GM21786 (cell line): ENCODE measurements at regions not wholly inside any gene's neighbourhood (a gene's known extent, or its start where the extent isn't known, plus 50 kb on each side); places are given as distances from the start of the nearest gene placed in this dataset.
A peak's percentile ranks its signal among the peaks of the same experiment; 100 is the strongest.
"Not testable (repeated sequence)": the region's sequence is repeated elsewhere in the genome, so short reads cannot be mapped to it uniquely, and the experiment has no call there.

Experiments used
- ATAC-seq: cut with Tn5 transposase; IDR thresholded peaks from one replicate; pipeline ENCODE4 v1.9.1; 2021; ENCODE audit not compliant: unreplicated experiment

DNA sequence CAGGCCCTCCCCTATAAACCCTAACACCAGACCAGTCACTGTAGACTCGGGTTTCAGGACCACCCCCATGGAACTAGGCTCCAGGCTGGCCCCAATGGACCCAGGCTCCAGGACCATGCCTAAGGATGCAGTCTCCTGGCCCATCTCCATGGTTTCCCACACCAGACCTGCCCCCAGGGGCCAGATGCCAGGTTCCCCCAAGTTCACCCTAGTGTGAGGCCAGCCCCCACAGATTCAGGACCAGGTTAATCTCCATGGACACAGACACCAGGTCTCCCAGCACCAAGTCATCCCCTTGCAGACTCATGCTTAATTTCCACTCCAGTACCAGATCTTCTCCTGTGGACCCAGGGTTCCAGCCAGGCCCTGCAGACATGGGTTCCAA lies 103.8 kb upstream of the LANCL2 start:
- no peak for ATAC-seq

DNA sequence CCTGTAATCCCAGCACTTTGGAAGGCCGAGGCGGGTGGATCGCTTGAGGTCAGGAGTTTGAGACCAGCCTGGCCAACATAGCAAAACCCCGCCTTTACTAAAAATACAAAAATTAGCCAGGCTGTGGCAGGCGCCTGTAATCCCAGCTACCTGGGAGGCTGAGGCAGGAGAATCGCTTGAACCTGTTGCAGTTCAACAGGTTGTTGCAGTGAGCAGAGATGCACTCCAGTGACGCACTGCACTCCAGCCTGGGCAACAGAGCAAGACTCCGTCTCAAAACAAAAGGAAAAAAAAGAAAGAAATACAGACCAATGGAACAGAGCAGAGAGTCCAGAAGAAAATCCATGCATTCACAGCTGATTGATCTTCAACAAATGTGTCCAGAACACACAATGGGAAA lies 99.8 kb upstream of the LANCL2 start:
- ATAC-seq, result not testable (repeated sequence)

DNA sequence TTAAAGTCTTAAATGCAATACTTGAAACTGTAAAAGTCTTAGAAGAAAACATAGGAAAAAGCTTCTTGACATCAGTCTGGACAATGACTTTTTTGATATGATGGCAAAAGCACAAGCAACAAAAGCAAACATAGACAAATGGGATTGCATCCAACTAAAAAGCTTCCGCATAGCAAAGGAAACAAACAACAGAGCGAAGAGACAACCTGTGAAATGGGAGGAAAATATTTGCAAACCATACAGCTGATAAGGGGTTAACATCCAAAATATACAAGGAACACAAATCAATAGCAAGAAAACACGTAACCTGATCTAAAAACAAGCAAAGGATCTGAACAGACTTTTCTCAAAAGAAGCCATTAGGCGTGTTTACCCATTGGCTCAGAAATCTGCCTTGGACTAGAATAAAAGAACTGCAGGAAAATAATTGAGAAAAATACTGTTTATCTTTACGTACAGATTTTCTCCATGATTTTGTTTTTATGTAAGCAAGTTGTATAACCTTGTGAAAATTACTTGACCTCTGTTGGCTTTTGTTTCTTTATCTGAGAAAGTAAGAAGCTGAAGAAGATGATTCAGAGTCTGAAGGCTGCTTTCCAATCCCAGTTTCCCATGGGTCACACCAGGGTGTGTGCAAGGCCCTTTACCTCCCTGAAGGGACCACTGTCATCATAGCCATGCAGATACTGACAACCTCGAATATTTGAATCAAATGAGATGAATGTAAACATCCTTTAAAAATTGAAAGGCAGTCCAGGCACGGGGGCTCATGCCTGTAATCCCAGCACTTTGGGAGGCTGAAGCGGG lies 99.1 kb upstream of the LANCL2 start:
- no peak for ATAC-seq

DNA sequence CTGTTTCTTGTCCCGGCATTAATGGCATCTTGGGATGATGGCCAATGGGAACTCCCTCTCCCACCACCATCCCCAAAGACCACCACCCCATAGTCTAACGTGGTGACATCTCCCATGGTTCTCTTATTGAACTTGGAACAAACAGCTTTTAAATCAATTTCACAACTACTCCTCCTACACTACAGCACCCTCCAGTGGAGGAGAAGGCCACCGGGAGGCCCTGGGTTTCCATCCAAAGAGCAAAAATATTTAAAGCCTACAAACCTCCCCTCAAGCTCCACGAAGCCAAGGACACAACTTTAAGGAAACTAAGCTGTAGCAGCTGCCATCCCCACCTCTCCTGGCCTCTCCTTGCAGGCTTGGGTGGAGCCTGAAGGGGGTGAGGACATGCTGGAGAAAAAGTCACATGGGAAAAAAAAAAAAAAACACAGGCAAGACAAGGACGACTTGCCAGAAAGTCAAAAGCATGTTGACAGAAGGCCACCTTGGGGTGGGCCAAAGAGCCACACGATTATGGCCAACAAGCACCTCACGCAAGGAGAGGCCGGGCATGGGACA lies 94.0 kb upstream of the LANCL2 start:
- no peak for ATAC-seq

DNA sequence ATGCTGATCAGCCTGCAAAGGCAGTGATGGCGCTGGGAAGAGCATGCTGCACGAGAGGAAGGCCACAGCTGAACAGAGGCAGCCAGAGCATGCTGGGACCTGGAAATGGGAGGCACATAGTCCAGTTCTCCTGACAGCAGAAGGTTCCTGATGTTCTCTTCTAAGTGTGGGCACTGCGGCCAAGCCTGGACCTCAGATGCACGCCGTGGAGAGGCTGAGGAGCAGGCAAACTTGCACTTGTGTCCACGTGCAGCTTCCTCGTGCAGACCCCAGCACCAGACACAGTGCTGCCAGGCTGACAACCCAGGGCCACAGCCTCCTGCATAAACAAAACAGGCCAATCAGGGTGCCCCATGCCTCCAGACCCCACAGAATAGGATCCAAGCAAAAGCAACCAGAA lies 93.5 kb upstream of the LANCL2 start:
- ATAC-seq, result no peak

DNA sequence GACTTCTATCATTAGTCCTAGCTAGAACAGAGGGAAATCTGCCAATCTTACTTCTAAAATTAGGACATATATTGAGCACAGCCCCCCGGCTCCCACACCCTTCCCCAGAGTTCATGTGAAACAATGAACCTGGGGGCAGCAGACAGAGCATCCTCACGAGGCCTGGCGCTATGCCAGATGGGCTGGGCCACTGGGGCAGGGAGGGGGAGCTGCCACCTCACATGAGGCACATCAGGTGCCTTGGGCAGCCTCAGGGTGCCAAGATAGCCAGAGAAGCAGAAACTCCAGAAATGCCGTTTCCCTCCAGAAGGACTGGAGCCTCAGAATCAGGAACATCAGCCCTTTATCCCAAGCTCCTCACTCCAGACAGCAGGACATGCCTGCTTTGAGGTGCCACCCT lies 92.8 kb upstream of the LANCL2 start:
- no peak for ATAC-seq

DNA sequence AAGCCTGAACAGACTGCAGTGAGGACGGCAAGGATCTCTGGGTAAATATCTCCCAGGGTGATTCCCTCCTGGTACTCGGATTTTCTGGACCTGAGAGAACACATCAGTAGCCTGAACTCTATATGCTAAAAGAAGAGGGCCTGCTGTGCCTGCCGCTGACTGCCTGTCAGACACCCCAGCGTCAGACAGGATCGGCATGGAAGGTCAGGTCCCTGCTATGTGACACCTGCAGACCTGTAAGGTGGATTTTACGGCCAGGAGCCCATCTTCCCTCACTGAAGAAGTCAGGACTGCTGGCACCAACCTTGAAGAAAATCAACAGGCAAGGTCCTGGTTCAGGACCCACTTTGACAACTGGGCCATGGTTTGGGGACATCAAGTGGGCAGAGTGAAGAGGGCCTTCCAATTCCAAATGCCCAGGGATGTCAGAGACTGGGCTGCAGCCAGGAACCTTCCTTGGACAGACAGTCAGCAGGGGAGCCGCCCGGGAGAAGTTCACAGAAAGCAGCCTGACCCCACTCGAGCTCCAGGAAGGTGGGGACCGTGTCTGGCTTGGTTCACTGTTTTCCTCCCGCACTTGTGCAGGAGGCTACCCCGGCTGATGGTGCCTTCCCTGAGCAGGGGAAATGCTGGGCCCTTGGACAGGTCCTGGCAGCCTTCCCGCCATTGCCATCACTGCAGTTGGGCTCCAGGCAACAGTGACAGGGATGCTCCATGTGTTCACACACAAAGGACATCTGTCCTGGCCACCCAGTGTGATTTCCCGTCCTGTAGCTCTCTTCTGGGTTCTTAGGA lies 91.8 kb upstream of the LANCL2 start:
- no peak for ATAC-seq

DNA sequence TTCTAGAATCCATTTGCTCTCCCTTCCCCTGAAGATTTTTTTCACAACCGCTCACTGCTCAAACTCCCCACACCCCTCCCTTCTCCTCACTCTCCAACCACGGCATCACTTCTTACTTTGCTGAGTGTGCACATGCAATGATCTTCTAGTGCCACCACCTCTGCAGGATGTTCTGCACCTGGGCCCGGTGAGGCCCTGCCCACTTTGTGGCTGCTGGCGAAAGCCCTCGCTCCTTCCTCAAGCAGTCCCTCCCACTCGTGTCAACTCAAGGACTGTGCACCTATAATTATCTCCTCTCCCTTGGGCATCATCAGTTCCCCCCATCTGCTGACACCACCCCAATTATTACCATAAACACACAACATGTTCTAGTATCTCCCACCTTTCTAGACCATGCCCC lies 91.0 kb upstream of the LANCL2 start:
- no peak for ATAC-seq

DNA sequence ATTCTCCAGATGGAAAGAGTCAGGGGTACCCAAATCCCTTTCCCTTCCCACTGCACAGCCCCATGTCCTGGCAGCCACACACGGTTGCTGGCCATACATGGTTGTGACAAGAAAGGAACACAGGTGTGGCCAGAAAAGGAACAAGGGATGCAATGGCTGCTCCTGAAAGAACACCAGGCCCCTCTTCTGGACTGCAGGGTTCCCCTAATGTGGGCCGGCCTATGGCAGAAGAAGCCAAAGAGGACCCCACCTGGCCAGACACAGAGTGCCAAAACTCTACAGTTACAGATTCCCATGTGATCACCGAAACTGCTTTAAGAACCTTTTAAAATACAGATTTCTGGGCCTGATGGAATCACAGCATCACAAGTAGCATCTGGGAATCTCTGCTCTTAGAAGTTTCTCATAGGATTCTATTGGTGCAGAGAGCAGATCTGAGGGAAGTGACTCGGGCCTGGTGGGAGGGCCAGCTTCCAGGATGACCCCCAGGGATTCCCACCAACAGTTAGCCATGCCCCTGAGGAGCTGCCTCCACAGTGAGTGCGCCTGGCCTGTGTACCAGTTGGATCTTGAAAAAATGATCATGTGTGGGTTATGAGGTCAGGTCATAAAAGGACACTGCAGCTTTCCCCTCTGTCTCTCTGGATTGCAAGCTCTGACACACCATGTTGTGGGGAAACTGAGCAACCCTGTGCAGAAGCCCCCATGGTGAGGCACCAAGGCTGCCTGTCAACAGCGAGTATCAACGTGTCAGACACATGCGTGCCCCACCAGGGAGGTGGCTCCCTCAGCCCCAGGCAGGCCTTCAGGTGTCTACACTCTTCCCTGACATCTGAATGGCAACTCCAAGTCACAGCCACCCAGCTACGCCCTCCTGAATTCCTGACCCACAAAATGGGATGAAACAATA lies 89.6 kb upstream of the LANCL2 start:
- ATAC-seq, result no peak

DNA sequence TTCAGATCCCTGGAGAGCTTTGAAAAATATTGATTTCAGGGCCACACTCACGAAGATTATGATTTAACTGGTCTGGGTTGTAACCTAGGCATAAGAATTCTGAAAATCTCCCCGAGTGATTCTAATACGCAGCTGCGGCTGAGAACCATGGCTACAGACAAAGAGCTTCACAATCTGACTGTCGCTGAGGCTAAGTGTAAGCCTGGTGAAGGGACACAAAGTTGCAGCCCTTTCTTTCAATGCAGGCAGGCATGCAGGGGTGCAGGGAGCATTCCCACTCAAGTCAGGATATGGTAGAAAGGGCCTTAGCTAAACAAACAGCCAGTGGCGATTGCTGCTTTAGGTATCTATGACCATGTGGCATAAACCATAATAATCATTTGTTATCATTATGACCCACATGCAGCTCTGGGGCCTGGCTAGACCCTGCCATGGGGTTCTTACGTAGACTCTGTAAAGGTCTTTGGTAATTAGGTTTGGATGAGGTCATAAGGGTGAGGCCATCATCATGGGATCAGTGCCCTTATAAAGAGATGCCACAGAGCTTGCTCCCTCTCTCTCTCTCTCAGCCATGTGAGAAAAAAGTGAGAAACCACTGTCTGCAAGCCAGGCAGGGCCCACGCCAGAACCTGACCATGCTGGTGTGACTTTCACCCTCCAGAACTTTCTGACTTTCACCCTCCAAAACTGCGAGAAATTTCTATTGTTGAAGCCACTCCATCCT lies 88.4 kb upstream of the LANCL2 start:
- no peak for ATAC-seq

DNA sequence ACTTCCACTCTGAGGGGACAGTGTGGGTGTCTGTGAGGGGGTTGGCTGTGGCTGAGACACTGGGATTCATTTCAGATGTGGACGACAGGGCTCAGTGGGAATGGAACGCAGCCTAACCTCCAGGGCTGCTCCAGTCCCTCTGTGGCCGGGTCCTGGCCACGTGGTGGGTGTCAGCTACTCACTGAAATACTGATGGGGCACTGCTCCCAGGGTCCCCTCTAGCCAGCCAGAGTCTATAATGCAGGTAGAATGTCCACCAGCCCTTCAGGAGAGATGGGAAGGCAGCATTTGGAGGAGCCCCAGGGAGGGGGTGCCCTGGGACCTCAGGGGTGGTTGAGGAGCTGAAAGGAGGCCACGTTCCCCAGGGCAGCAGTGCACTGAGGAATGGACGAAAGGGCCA lies 87.2 kb upstream of the LANCL2 start:
- ATAC-seq, result no peak

DNA sequence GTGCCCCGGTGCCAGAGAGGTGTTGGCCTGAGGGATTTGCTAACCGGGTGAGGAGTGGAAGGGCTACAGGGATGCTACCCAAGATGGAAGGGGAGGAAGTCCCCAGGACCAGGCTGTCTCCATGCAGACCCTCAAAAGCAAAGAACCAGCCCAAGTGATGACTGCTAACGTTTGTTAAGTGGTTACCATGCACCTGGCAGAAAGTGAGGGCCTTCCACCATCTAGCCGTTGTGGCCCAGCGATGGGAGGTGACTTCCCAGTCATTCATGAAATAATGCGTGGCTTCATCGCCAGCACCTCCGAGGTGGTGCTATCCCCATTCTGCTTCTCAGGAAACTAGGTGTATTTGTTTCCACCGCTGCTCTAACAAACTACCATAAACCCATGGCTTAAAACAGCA lies 86.8 kb upstream of the LANCL2 start:
- no peak for ATAC-seq

DNA sequence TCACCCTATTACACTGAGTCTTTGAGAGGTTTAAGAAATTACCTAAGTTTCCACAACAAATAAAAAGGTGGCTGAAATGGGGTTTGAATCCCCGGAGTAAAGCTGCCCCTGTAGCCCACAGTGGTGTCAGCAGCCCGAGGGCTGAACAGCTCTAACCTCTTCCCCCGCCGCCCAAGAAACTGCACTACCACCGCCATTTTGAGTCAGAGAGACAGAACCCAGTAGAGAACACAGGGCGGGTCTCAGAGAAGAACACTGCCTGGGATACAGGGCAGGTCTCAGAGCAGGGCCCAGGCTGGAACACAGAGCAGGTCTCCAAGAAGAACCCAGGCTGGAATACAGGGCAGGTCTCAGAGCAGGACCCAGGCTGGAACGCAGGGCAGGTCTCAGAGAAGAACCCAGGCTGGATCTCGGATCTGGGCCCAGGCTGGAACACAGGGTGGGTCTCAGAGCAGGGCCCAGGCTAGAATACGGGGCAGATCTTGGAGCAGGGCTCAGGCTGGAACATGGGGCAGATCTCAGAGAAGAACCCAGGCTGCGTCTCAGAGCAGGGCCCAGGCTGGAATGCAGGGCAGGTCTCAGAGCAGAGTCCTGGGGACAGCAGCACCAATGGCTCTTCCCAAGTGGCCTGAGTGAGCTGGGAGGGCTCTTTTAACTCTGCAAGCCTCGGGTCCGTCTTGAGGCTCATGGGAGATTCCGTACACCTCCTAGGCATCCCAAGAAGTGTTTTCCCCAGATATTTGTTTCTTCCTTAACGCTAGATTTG lies 85.9 kb upstream of the LANCL2 start:
- no peak for ATAC-seq

DNA sequence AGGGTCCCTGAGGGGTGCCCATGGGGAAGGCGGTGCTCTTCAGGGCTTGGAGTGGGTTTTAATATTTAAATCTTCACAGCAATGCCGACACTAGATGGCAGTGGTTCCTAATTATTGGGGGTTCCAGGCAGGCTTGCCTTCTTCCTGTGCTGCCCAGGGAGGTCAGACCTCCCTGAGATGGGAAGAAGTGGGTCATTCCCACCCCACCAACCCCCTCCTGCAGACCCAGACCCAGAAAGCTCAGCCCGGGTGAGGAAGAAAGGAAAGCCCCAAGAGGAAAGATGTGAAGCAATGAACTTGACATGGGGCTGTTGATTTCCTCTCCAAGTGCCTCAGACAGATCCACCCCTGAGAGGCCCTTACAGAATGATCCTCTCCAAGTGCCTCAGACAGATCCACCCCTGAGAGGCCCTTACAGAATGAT lies 85.1 kb upstream of the LANCL2 start:
- ATAC-seq, result peak; percentile 91

DNA sequence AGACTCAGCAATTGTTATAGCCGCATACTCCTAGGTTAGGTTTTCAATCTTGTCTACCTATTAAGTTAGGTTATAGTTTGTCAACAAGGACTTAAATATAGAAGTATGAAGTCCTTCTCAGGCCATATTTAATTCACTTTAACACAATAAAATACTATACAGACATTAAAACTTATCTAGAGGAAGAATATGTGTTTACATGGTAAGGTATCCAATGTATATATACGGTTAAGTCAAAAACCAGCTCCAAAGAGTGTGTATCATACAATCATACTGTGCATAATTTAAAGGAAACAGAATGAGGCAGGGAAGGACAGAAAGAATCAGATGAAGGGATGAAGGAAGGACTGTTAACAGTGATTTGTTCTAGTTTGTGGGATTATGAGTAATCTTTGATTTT lies 79.5 kb upstream of the LANCL2 start:
- no peak for ATAC-seq

DNA sequence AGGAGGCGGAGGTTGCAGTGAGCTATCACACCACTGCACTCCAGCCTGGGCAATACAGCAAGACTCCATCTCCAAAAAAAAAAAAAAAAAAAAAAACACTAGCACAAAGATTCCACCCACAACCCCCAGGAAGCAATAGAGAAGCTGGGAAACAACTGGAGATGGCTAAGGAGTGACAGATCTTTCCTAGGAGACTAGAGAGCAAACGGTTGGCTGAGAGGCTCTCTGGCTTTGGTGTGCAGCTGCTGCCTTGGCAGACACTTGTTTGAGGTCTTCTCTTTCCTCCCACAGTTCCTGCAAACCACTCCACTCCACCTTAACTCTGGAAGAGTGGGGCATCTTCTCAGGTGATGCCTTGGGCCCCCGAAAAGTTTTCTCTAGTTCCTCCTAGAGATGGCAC lies 78.5 kb upstream of the LANCL2 start:
- ATAC-seq, result no peak

DNA sequence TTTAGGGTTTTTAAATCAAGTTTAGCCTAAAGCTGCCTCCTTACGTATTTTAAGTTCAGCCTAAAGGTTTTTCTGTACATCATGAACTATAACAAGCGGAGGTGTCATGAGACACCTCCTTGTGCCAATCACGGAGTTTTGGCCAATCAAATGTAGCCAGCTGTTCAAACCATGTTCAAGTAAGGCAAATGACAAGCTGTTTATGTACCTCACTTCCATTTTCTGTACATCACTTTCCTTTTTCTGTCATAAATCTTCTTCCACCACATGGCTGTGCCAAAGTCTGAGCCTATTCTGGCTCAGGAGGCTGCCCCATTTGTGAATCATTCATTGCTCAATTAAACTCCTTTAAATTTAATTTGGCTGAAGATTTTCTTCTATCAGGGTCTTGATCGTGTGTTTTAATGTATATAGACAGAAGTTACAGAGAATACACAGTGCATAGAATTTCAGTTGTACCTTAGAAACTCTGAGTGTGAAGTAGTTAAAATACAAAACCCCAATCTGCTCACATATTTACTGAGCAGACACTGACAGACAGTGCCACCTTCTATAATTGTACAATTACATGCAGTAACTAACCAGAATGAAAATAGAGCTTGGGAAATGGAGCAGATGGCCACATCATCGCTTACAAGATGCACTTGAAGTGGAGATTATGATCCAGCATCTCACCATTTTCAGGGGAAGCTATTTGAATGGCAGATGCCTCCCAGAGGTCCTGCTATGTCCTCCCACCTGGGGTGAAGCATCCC lies 76.9 kb upstream of the LANCL2 start:
- ATAC-seq, result no peak

DNA sequence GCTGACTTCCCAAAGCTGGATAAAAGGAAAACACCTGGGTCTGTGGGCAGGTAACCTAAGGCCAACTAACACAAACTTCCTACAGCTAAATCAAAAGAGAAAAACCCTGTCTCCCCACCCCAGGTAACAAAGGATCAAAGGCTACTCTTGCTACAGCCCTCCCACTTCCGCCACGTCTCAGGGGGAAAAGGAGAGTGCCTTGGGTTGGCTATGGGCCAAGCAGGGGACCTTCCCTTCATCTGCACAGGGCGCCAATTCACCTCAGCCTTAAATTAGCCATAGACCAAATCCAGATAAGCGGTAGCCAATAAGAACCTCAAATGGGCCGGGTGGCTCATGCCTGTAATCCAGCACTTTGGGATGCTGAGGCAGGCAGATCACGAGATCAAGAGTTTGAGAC lies 69.1 kb upstream of the LANCL2 start:
- ATAC-seq, result no peak
